OCI-LY7 (cell line): ENCODE measurements at regions not wholly inside any gene's neighbourhood (a gene's known extent, or its start where the extent isn't known, plus 50 kb on each side); places are given as distances from the start of the nearest gene placed in this dataset.

ENCODE experiments used
- BruUV-seq: library from RNA; stranded (reverse); fragments of 400-500 nt; replicated peaks from 2 replicates; lab custom pipeline; 2021; lab: Mats Ljungman, UMichigan
- CTCF ChIA-PET: fragments of 300-600 bp; sonication (Branson Sonifier 250); formaldehyde crosslinking; loops from one replicate; lab custom pipeline; 2022; ENCODE audit warnings: antibody characterized with exemption; ENCODE audit not compliant: unreplicated experiment; lab: Charles Lee
- POLR2A ChIA-PET: fragments of 300-600 bp; sonication (Branson Sonifier 250); formaldehyde crosslinking; loops from one replicate; lab custom pipeline; 2022; ENCODE audit warnings: antibody characterized with exemption; lab: Charles Lee
- DNase-seq: peaks from one replicate; pipeline ENCODE4 v3.0.0-alpha.2; 2015; ENCODE audit warnings: low spot score
- H2AFZ ChIP-seq: fragments of 200-600 bp; sonication (generic), shearing (Covaris generic); 2 replicates; pipeline ENCODE4 v1.6.1; 2014; ENCODE audit warnings: mild to moderate bottlenecking, antibody characterized with exemption, low read length, moderate library complexity
- H3K27ac ChIP-seq: fragments of 200-600 bp; sonication (generic); 2 replicates; pipeline ENCODE4 v1.5.1; 2014; ENCODE audit warnings: mixed run types, low read depth, mild to moderate bottlenecking, moderate library complexity, low read length, inconsistent platforms; ENCODE audit not compliant: poor library complexity, severe bottlenecking
- H3K36me3 ChIP-seq: fragments of 200-600 bp; sonication (generic); 2 replicates; pipeline ENCODE4 v1.6.1; 2014; ENCODE audit warnings: mild to moderate bottlenecking, antibody characterized with exemption, low read length, moderate library complexity, mixed read lengths; ENCODE audit not compliant: insufficient read depth
- H3K4me1 ChIP-seq: fragments of 200-600 bp; sonication (generic); 2 replicates; pipeline ENCODE4 v1.5.1; 2014; ENCODE audit warnings: mild to moderate bottlenecking, low read length; ENCODE audit not compliant: insufficient read depth, poor library complexity, severe bottlenecking
- H3K4me2 ChIP-seq: fragments of 200-600 bp; sonication (generic); 2 replicates; pipeline ENCODE4 v1.6.1; 2014; ENCODE audit warnings: mild to moderate bottlenecking, low read length
- H3K4me3 ChIP-seq: fragments of 200-600 bp; sonication (generic); 2 replicates; pipeline ENCODE4 v1.5.1; 2014; ENCODE audit warnings: mild to moderate bottlenecking, low read depth, low read length; ENCODE audit not compliant: poor library complexity, severe bottlenecking
- H3K79me2 ChIP-seq: fragments of 200-600 bp; sonication (generic); 2 replicates; pipeline ENCODE4 v1.6.1; 2016; ENCODE audit warnings: low read depth, mild to moderate bottlenecking, low read length, moderate library complexity, mixed read lengths; ENCODE audit not compliant: insufficient read depth
- H3K9me2 ChIP-seq: fragments of 200-600 bp; sonication (generic); 2 replicates; pipeline ENCODE4 v1.6.1; 2016; ENCODE audit warnings: mild to moderate bottlenecking, low read length, mixed read lengths; ENCODE audit not compliant: insufficient read depth
- H3K9me3 ChIP-seq: fragments of 200-600 bp; sonication (generic); 2 replicates; pipeline ENCODE4 v1.6.1; 2014; ENCODE audit warnings: mild to moderate bottlenecking, mixed run types, low read length, mixed read lengths
- H4K20me1 ChIP-seq: fragments of 200-600 bp; sonication (generic); 2 replicates; pipeline ENCODE4 v1.6.1; 2014; ENCODE audit warnings: mild to moderate bottlenecking, antibody characterized with exemption, low read length, moderate library complexity, mixed read lengths; ENCODE audit not compliant: insufficient read depth
- CTCF ChIP-seq: fragments of 200-600 bp; sonication (generic); conservative IDR thresholded peaks from 2 replicates; pipeline ENCODE4 v1.5.1; 2014; ENCODE audit warnings: mild to moderate bottlenecking, antibody characterized with exemption, low read length, moderate library complexity, mixed read lengths
- EZH2phosphoT487 ChIP-seq: fragments of 200-600 bp; sonication (generic); IDR thresholded peaks from 2 replicates; pipeline ENCODE4 v1.6.1; 2018; ENCODE audit warnings: low read depth, borderline replicate concordance, mild to moderate bottlenecking, mixed run types, antibody characterized with exemption, low read length, moderate library complexity, mixed read lengths
- intact Hi-C: fragments of 100-400 bp; cut with micrococcal nuclease; formaldehyde crosslinking; loops from one replicate; pipeline ENCODE4 v1.10.0; 2022; ENCODE audit not compliant: unreplicated experiment

GRCh38 chr2:150860301-150860700, 372.8 kb upstream of the RND3 start:
- intact Hi-C loops: no loop called here

GRCh38 chr2:150859877-150860276, 372.4 kb upstream of the RND3 start:
- no peak for DNase-seq
- H4K20me1 ChIP-seq: no peaks in the 10 kb centered on the region
- no peak overlapping the region for H3K27ac ChIP-seq
- H2AFZ ChIP-seq: no peak overlapping the region
- no peaks in the 10 kb centered on the region for H3K9me3 ChIP-seq
- H3K4me3 ChIP-seq: no peak overlapping the region
- BruUV-seq: no TSS peak
- no peak overlapping the region for H3K4me2 ChIP-seq
- H3K9me2 ChIP-seq: no peaks in the 10 kb centered on the region
- H3K4me1 ChIP-seq: no peaks in the 10 kb centered on the region
- H3K79me2 ChIP-seq: no peaks in the 10 kb centered on the region
- intact Hi-C loops: no loop called here
- TF ChIP-seq EZH2phosphoT487 (no peak), CTCF (no peak)
- ChIA-PET POLR2A (no interaction called here), CTCF (no interaction called here)
- H3K36me3 ChIP-seq: no peaks in the 10 kb centered on the region

More at GRCh38 chr2:150860301-150860700, 372.8 kb upstream of the RND3 start:
- no TSS peak for BruUV-seq
- Histone ChIP-seq H3K9me2 (no peaks in the 10 kb centered on the region), H3K27ac (no peak overlapping the region), H3K36me3 (no peaks in the 10 kb centered on the region), H3K4me2 (no peak overlapping the region), H3K9me3 (no peaks in the 10 kb centered on the region), H3K4me1 (no peaks in the 10 kb centered on the region), H3K79me2 (no peaks in the 10 kb centered on the region), H2AFZ (no peak overlapping the region), H4K20me1 (no peaks in the 10 kb centered on the region), H3K4me3 (no peak overlapping the region)
- DNase-seq: no peak
- TF ChIP-seq EZH2phosphoT487 (no peak), CTCF (no peak)
- ChIA-PET POLR2A (no interaction called here), CTCF (no interaction called here)

GRCh38 chr2:150859162-150859561, 371.7 kb upstream of the RND3 start:
- ChIA-PET POLR2A (no interaction called here), CTCF (no interaction called here)
- Histone ChIP-seq H3K9me3 (no peaks in the 10 kb centered on the region), H3K36me3 (no peaks in the 10 kb centered on the region), H3K27ac (no peak overlapping the region), H3K4me1 (no peaks in the 10 kb centered on the region), H3K4me3 (no peak overlapping the region), H2AFZ (no peak overlapping the region), H3K79me2 (no peaks in the 10 kb centered on the region), H3K4me2 (no peak overlapping the region), H3K9me2 (no peaks in the 10 kb centered on the region), H4K20me1 (no peaks in the 10 kb centered on the region)
- DNase-seq: no peak
- BruUV-seq: no TSS peak
- TF ChIP-seq EZH2phosphoT487 (no peak), CTCF (no peak)
- intact Hi-C loops: no loop called here
